H9 (cell line): ENCODE measurements at regions not wholly inside any gene's neighbourhood (a gene's known extent, or its start where the extent isn't known, plus 50 kb on each side); places are given as distances from the start of the nearest gene placed in this dataset.

Source experiments
- DNase-seq: peaks from one replicate; pipeline ENCODE4 v3.0.0-alpha.2; 2017
- H2AFZ ChIP-seq: one replicate; pipeline ENCODE4 v1.6.1; 2013; ENCODE audit warnings: mild to moderate bottlenecking, low read length, control low read depth, moderate library complexity
- H2AK5ac ChIP-seq: 2 replicates; pipeline ENCODE4 v1.6.1; 2013; ENCODE audit warnings: low read length, control low read depth, mixed read lengths; ENCODE audit not compliant: insufficient read length
- H2BK120ac ChIP-seq: one replicate; pipeline ENCODE4 v1.6.1; 2013; ENCODE audit warnings: low read depth, mild to moderate bottlenecking, low read length, control low read depth, inconsistent platforms; ENCODE audit not compliant: poor library complexity, severe bottlenecking
- H2BK12ac ChIP-seq: 2 replicates; pipeline ENCODE4 v1.6.1; 2013; ENCODE audit warnings: low read length, control low read depth, mixed read lengths, low read depth; ENCODE audit not compliant: insufficient read length
- H2BK15ac ChIP-seq: 2 replicates; pipeline ENCODE4 v1.6.1; 2013; ENCODE audit warnings: low read depth, low read length, control low read depth
- H2BK20ac ChIP-seq: one replicate; pipeline ENCODE4 v1.6.1; 2013; ENCODE audit warnings: low read depth, mild to moderate bottlenecking, low read length, control low read depth, inconsistent platforms; ENCODE audit not compliant: poor library complexity, severe bottlenecking
- H2BK5ac ChIP-seq: 2 replicates; pipeline ENCODE4 v1.6.1; 2013; ENCODE audit warnings: low read length, control low read depth, mixed read lengths; ENCODE audit not compliant: insufficient read length
- H3K14ac ChIP-seq: 2 replicates; pipeline ENCODE4 v1.6.1; 2013; ENCODE audit warnings: low read length, control low read depth; ENCODE audit not compliant: insufficient read depth
- H3K18ac ChIP-seq: 2 replicates; pipeline ENCODE4 v1.6.1; 2013; ENCODE audit warnings: low read depth, mild to moderate bottlenecking, mixed read lengths, low read length, control low read depth; ENCODE audit not compliant: insufficient read length
- H3K23ac ChIP-seq: 2 replicates; pipeline ENCODE4 v1.6.1; 2013; ENCODE audit warnings: low read length, control low read depth, mixed read lengths, low read depth; ENCODE audit not compliant: insufficient read length
- H3K23me2 ChIP-seq: 2 replicates; pipeline ENCODE4 v1.6.1; 2013; ENCODE audit warnings: low read depth, mild to moderate bottlenecking, mixed read lengths, low read length, control low read depth; ENCODE audit not compliant: insufficient read length, poor library complexity, severe bottlenecking
- H3K27ac ChIP-seq: 2 replicates; pipeline ENCODE4 v1.5.1; 2013; ENCODE audit warnings: low read length, control low read depth, mixed read lengths, low read depth; ENCODE audit not compliant: insufficient read length
- H3K27me3 ChIP-seq: 2 replicates; pipeline ENCODE4 v1.6.1; 2013; ENCODE audit warnings: low read length, control low read depth, inconsistent platforms; ENCODE audit not compliant: insufficient read depth
- H3K4ac ChIP-seq: 2 replicates; pipeline ENCODE4 v1.6.1; 2013; ENCODE audit warnings: low read depth, mild to moderate bottlenecking, control low read depth, inconsistent platforms, low read length, moderate library complexity
- H3K4me1 ChIP-seq: 2 replicates; pipeline ENCODE4 v1.6.1; 2013; ENCODE audit warnings: low read length, control low read depth, inconsistent platforms; ENCODE audit not compliant: insufficient read depth
- H3K4me2 ChIP-seq: 2 replicates; pipeline ENCODE4 v1.6.1; 2013; ENCODE audit warnings: low read length, control low read depth, mixed read lengths; ENCODE audit not compliant: insufficient read length, insufficient read depth
- H3K56ac ChIP-seq: 2 replicates; pipeline ENCODE4 v1.6.1; 2013; ENCODE audit warnings: low read depth, mild to moderate bottlenecking, mixed read lengths, low read length, control low read depth; ENCODE audit not compliant: insufficient read length
- H3K79me1 ChIP-seq: 2 replicates; pipeline ENCODE4 v1.6.1; 2013; ENCODE audit warnings: low read depth, mild to moderate bottlenecking, moderate library complexity, low read length, control low read depth, inconsistent platforms; ENCODE audit not compliant: insufficient read depth, poor library complexity, severe bottlenecking
- H3K79me2 ChIP-seq: 2 replicates; pipeline ENCODE4 v1.6.1; 2013; ENCODE audit warnings: low read length, control low read depth, inconsistent platforms; ENCODE audit not compliant: insufficient read depth
- H3K9ac ChIP-seq: 2 replicates; pipeline ENCODE4 v1.6.1; 2013; ENCODE audit warnings: low read length, control low read depth, mixed read lengths; ENCODE audit not compliant: insufficient read length; ENCODE audit errors: extremely low read depth
- H3K9me3 ChIP-seq: one replicate; pipeline ENCODE4 v1.6.1; 2013; ENCODE audit warnings: low read depth, low read length, inconsistent platforms; ENCODE audit not compliant: control insufficient read depth
- H3T11ph ChIP-seq: one replicate; pipeline ENCODE4 v1.6.1; 2013; ENCODE audit warnings: mild to moderate bottlenecking, low read length, control low read depth, inconsistent platforms
- H4K20me1 ChIP-seq: one replicate; pipeline ENCODE4 v1.6.1; 2013; ENCODE audit not compliant: control insufficient read depth, insufficient read length, insufficient read depth
- H4K5ac ChIP-seq: 2 replicates; pipeline ENCODE4 v1.6.1; 2013; ENCODE audit warnings: low read depth, mild to moderate bottlenecking, mixed read lengths, low read length, control low read depth; ENCODE audit not compliant: insufficient read length
- H4K8ac ChIP-seq: replicated peaks from 2 replicates; pipeline ENCODE4 v1.6.1; 2013; ENCODE audit warnings: low read length, control low read depth, mixed read lengths, low read depth; ENCODE audit not compliant: insufficient read length
- H4K91ac ChIP-seq: 2 replicates; pipeline ENCODE4 v1.6.1; 2013; ENCODE audit warnings: low read depth, mild to moderate bottlenecking, moderate library complexity, mixed read lengths, low read length, control low read depth; ENCODE audit not compliant: insufficient read length
- H3K27ac Mint-ChIP-seq, 3 experiments: 2 replicates in 2 of 3; 3 replicates in 1 of 3; pipeline ENCODE4 v1.8.0; 2020 to 2021; ENCODE audit warnings: mixed read lengths in 3 of 3, mild to moderate bottlenecking in 1 of 3, moderate library complexity in 1 of 3
- H3K27me3 Mint-ChIP-seq: 2 replicates; pipeline ENCODE4 v1.8.0; 2021; ENCODE audit warnings: low read depth, mild to moderate bottlenecking, moderate library complexity, mixed read lengths
- H3K36me3 Mint-ChIP-seq, 3 experiments: 2 replicates in 2 of 3; 3 replicates in 1 of 3; pipeline ENCODE4 v1.8.0; 2020 to 2021; ENCODE audit warnings: low read depth in 3 of 3, mixed read lengths in 3 of 3; ENCODE audit not compliant: insufficient read depth in 1 of 3
- H3K4me1 Mint-ChIP-seq, 2 experiments: 2 replicates each; pipeline ENCODE4 v1.8.0; 2020; ENCODE audit warnings: mixed read lengths in 2 of 2
- H3K4me3 Mint-ChIP-seq, 2 experiments: 2 replicates in 1 of 2; 3 replicates in 1 of 2; pipeline ENCODE4 v1.8.0; 2020 to 2021; ENCODE audit warnings: mild to moderate bottlenecking in 2 of 2, mixed read lengths in 2 of 2, moderate library complexity in 1 of 2
- H3K9me3 Mint-ChIP-seq, 2 experiments: 2 replicates in 1 of 2; 3 replicates in 1 of 2; pipeline ENCODE4 v1.8.0; 2020; ENCODE audit warnings: mild to moderate bottlenecking in 2 of 2, mixed read lengths in 2 of 2, moderate library complexity in 1 of 2
- CTCF ChIP-seq: fragments of 200-600 bp; sonication (generic); conservative IDR thresholded peaks from 3 replicates; pipeline ENCODE4 v1.8.0; 2021; ENCODE audit warnings: antibody characterized with exemption, mild to moderate bottlenecking
- WGBS: extraction: QIAGEN DNeasy Blood & Tissue Kit; methylation state at CpG from one replicate; pipeline ENCODE4 v1.1.7; 2013; ENCODE audit warnings: missing lambda C conversion rate, low lambda C conversion rate, mixed read lengths; ENCODE audit not compliant: insufficient read length; ENCODE audit errors: extremely low coverage; 5-methylcytosine and 5-hydroxymethylcytosine counted together

DNA sequence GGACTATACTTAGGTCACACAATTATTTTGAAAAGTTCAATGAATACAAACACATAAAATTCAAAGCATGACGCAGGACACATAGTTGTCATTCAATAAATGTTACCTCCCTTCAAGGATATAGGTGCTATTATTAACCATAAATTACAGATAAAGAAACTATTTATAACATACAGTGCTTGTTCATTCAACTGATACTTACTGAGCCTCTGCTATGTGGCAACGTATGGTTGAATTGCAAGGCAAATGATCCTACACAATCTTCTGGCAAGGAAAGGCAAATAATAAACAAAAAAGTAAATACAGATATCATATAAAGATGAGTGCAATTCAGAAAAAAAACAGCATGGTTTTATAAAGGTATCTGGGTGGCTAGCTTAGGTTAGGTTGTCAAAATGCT lies 614.7 kb downstream of the LTN1 start:
- Histone ChIP-seq H3K27me3 (no peaks in the 10 kb centered on the region), H2AK5ac (no peak overlapping the region), H3T11ph (no peak overlapping the region), H4K91ac (no peak overlapping the region), H2BK5ac (no peak overlapping the region), H4K5ac (no peak overlapping the region), H2BK15ac (no peak overlapping the region), H2AFZ (no peak overlapping the region), H4K8ac (no peak overlapping the region), H4K20me1 (no peaks in the 10 kb centered on the region), H3K79me1 (no peaks in the 10 kb centered on the region), H2BK12ac (no peak overlapping the region), H3K4ac (no peak overlapping the region), H3K4me2 (no peak overlapping the region), H3K56ac (no peak overlapping the region), H3K79me2 (no peaks in the 10 kb centered on the region), H3K9ac (no peak overlapping the region), H3K23ac (no peak overlapping the region), H3K14ac (no peak overlapping the region), H3K9me3 (no peaks in the 10 kb centered on the region), H3K27ac (no peak overlapping the region), H3K18ac (no peak overlapping the region), H3K4me1 (no peaks in the 10 kb centered on the region), H2BK120ac (no peak overlapping the region), H3K23me2 (no peaks in the 10 kb centered on the region), H2BK20ac (no peak overlapping the region)
- Mint-ChIP-seq H3K4me3 (no peak overlapping the region), H3K36me3 (no peaks in the 10 kb centered on the region; a peak in 1 of 7 replicates), H3K9me3 (no peaks in the 10 kb centered on the region; a peak in 2 of 5 replicates), H3K4me1 (no peaks in the 10 kb centered on the region), H3K27ac (no peak overlapping the region; a peak in 1 of 7 replicates), H3K27me3 (no peaks in the 10 kb centered on the region)
- no peak for DNase-seq
- no peak for TF ChIP-seq CTCF
- WGBS = no CpG with 5 or more reads among the region's 2 CpGs
